ENCODE measurements at regions not wholly inside any gene's neighbourhood (a gene's known extent, or its start where the extent isn't known, plus 50 kb on each side); places are given as distances from the start of the nearest gene placed in this dataset.

- Mint-ChIP-seq H3K27ac (peak overlapping the region; percentile 37), H3K4me1 (peaks cover 32% of the 10 kb centered on the region), H3K36me3 (ENCODE audit: low read depth) (no peaks in the 10 kb centered on the region), H3K27me3 (ENCODE audit: low read depth, poor library complexity) (no peaks in the 10 kb centered on the region), H3K9me3 (peaks cover 4% of the 10 kb centered on the region), H3K4me3 (no peak overlapping the region)
- TF ChIP-seq CTCF (IDR thresholded peaks at IDR 0.05) = no peak
- DNase-seq = peak; percentile 1
These were observed 350.4 kb downstream of the AMY1C start for GRCh38 chr1:104100115-104100514.

GRCh38 chr1:104105465-104105864, 355.8 kb downstream of the AMY1C start:
- H3K9me3 Mint-ChIP-seq = peaks cover 4% of the 10 kb centered on the region
- H3K27ac Mint-ChIP-seq = no peak overlapping the region
- no peak overlapping the region for H3K4me3 Mint-ChIP-seq
- no peak for TF ChIP-seq CTCF (IDR thresholded peaks at IDR 0.05)
- H3K27me3 Mint-ChIP-seq (ENCODE audit: low read depth, poor library complexity) = no peaks in the 10 kb centered on the region
- no peaks in the 10 kb centered on the region for H3K36me3 Mint-ChIP-seq (ENCODE audit: low read depth)
- DNase-seq = no peak
- peaks cover 6% of the 10 kb centered on the region for H3K4me1 Mint-ChIP-seq

- peak; percentile 26 for TF ChIP-seq CTCF (IDR thresholded peaks at IDR 0.05)
- no peaks in the 10 kb centered on the region for H3K4me1 Mint-ChIP-seq
- H3K36me3 Mint-ChIP-seq (ENCODE audit: low read depth) = no peaks in the 10 kb centered on the region
- no peak overlapping the region for H3K27ac Mint-ChIP-seq
- no peaks in the 10 kb centered on the region for H3K27me3 Mint-ChIP-seq (ENCODE audit: low read depth, poor library complexity)
- H3K9me3 Mint-ChIP-seq = no peaks in the 10 kb centered on the region
- DNase-seq = no peak
- no peak overlapping the region for H3K4me3 Mint-ChIP-seq
These were observed 370.8 kb downstream of the AMY1C start for GRCh38 chr1:104120525-104120924.

GRCh38 chr1:104121271-104121670, 371.6 kb downstream of the AMY1C start:
- Mint-ChIP-seq H3K4me1 (no peaks in the 10 kb centered on the region), H3K27me3 (ENCODE audit: low read depth, poor library complexity) (no peaks in the 10 kb centered on the region), H3K4me3 (no peak overlapping the region), H3K36me3 (ENCODE audit: low read depth) (no peaks in the 10 kb centered on the region), H3K9me3 (no peaks in the 10 kb centered on the region), H3K27ac (no peak overlapping the region)
- TF ChIP-seq CTCF (IDR thresholded peaks at IDR 0.05) = no peak
- DNase-seq = no peak

GRCh38 chr1:104125266-104125665, 375.6 kb downstream of the AMY1C start:
- Mint-ChIP-seq H3K4me3 (no peak overlapping the region), H3K36me3 (ENCODE audit: low read depth) (no peaks in the 10 kb centered on the region), H3K9me3 (no peaks in the 10 kb centered on the region), H3K4me1 (no peaks in the 10 kb centered on the region), H3K27ac (no peak overlapping the region), H3K27me3 (ENCODE audit: low read depth, poor library complexity) (no peaks in the 10 kb centered on the region)
- no peak for TF ChIP-seq CTCF (IDR thresholded peaks at IDR 0.05)
- DNase-seq = no peak

GRCh38 chr1:104125970-104126369, 376.3 kb downstream of the AMY1C start:
- H3K36me3 Mint-ChIP-seq (ENCODE audit: low read depth) = no peaks in the 10 kb centered on the region
- no peak overlapping the region for H3K4me3 Mint-ChIP-seq
- no peak for DNase-seq
- no peak for TF ChIP-seq CTCF (IDR thresholded peaks at IDR 0.05)
- no peaks in the 10 kb centered on the region for H3K9me3 Mint-ChIP-seq
- H3K4me1 Mint-ChIP-seq = no peaks in the 10 kb centered on the region
- no peak overlapping the region for H3K27ac Mint-ChIP-seq
- no peaks in the 10 kb centered on the region for H3K27me3 Mint-ChIP-seq (ENCODE audit: low read depth, poor library complexity)

All from nephron progenitor cell (in vitro differentiated cells).